ENCODE measurements at regions not wholly inside any gene's neighbourhood (a gene's known extent, or its start where the extent isn't known, plus 50 kb on each side); places are given as distances from the start of the nearest gene placed in this dataset.
"Not testable (repeated sequence)": the region's sequence is repeated elsewhere in the genome, so short reads cannot be mapped to it uniquely, and the experiment has no call there.

- intact Hi-C loops (cut with DNase I) = no loop called here
- no peak for DNase-seq
Measured at GRCh38 chr3:74921676-74922075, 307.2 kb upstream of the CNTN3 start.

DNA sequence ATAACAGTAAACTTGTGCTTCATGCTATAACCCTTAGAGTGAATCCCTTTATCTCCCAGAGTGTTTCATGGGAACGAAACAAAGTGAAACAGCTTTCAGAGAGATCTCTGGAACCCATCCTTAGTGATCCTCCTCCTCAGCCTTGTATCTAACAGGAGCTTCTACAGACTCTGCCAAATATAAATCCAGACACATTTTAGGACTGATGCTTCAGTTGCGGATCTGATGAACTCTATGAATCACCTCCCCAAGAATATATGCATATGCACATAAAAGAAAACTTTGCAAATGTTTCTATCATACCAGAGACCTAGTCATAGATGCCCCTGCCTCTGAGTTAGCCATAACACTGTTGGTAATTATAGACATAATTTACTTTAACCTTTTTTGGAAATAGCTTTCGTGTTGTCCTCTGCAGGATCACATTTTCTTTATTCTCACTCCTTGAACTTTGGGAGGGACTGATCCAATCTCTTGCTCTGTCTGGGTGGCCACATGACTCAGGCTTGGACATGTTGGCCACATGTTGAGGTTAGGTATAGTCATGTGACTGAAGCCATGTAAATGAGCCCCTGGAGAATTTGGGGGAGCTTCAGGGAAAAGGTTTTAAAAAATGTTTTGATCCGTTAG lies 306.4 kb upstream of the CNTN3 start:
- intact Hi-C loops (cut with DNase I) = no loop called here
- DNase-seq = no peak

DNA sequence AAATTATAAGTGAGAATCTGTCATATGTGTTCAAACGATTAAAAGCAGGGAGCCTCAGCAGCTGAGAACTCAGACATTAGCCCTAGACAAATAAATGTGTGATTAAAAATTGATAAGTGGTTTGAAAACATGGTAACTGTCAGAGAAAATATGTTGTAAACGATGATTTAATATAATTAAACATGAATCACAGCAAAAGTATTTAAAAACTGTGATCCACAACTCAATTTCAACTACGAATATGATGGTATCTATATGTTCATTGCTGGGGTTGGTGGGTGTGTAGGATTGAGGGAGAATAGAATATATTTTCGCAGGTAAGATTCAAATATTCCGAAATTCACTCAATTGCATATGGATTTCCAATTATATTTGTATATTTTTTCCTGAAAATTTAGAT lies 302.2 kb upstream of the CNTN3 start:
- DNase-seq = no peak

DNA sequence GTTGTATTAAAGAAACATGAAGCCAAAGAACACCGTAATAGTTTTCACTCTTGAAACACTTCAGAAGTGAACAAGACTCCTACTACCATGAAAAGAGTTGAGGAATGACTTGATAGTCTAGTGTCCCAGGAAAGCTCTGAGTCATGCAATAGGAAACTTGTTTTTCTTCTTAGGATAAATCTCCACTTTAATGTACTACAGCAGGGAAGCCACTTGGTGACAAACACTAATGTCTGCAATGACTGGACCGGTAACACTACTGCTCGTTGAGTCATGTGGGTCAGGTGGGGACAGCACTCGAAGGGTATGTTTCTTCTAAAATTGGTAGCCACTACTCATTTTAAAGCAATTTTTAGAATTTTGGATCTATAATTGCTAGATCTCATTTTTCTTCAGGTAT lies 291.7 kb upstream of the CNTN3 start:
- intact Hi-C loops (cut with DNase I) = no loop called here
- no peak for DNase-seq

More for the DNA sequence above, 302.2 kb upstream of the CNTN3 start:
- intact Hi-C loops (cut with DNase I) = no loop called here

DNA sequence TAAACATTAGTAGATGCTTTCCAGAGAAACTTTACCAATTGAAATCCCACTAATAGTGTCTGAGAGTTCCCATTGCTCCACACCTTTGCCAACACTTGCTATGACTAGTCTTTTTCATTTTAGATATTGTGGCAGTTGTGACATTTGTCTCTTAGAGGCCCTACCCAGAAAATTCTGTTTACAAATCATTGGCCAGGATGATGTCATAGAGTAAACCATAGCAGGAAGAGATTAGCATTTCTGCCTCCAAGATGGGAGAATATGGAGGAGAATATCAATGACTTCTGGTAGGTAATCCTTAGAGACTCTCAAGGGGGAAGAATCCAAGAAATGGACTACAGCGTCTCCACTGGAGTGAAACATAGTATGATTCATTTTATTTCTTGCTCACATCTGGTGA lies 291.0 kb upstream of the CNTN3 start:
- intact Hi-C loops (cut with DNase I) = no loop called here

GRCh38 chr3:74904646-74905045 lies 290.2 kb upstream of the CNTN3 start:
- DNase-seq = no peak
- intact Hi-C loops (cut with DNase I) = no loop called here

More for the DNA sequence above, 291.0 kb upstream of the CNTN3 start:
- DNase-seq = no peak

GRCh38 chr3:74899796-74900516 lies 285.5 kb upstream of the CNTN3 start:
- DNase-seq = peak in 3 of 10 donors; percentile 44 to 60 (median 46)
- intact Hi-C loops (cut with DNase I) = not testable (repeated sequence)

- intact Hi-C loops (cut with DNase I) = no loop called here
- no peak for DNase-seq
Measured at GRCh38 chr3:74897006-74897405, 282.5 kb upstream of the CNTN3 start.

GRCh38 chr3:74891312-74891711 lies 276.9 kb upstream of the CNTN3 start:
- no peak for DNase-seq
- intact Hi-C loops (cut with DNase I) = no loop called here

DNA sequence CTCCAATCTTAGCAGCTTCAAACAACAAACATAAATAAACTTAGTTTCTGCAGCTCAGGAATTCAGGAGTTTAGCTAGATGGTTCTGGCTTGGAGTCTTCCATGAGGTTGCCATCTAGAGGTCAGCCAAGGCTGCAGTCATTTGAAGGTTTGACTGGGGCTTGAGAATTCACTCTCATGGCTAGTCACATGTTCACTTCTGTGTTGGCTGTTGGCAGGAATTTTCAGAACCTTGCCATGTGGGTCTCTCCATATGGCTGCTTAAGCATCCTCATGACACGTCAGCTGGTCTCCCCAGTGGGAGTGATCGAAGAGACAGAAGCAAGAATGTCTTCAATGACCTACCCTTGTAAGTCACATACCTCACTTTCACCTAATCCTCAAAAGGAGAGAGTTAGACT lies 269.2 kb upstream of the CNTN3 start:
- intact Hi-C loops (cut with DNase I) = no loop called here
- DNase-seq = no peak

DNA sequence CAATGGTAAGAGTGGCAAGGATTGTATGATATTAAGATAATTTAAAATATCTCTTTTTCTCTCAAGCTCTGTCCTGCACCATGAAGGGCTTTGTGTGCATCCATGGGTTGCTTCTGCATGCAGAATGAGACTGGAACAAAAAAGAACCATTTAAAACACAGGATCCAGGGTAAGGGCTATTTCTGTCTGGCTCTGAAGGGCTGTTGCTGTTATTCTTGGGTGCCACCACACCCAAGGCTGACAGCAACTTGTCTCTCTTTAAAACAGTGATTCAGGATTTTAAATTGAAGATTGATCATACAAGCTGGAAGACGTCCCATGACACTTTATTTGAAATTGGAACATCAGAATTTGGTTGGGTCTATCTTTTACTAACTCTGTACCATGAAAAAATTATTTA lies 268.8 kb upstream of the CNTN3 start:
- intact Hi-C loops (cut with DNase I) = no loop called here
- DNase-seq = no peak

GRCh38 chr3:74880237-74880636 lies 265.8 kb upstream of the CNTN3 start:
- intact Hi-C loops (cut with DNase I) = no loop called here
- no peak for DNase-seq

GRCh38 chr3:74866357-74867030 lies 252.0 kb upstream of the CNTN3 start:
- DNase-seq = no peak
- intact Hi-C loops (cut with DNase I) = no loop called here

- no peak for DNase-seq
- intact Hi-C loops (cut with DNase I) = no loop called here
Measured at GRCh38 chr3:74862476-74862875, 248.0 kb upstream of the CNTN3 start.

- intact Hi-C loops (cut with DNase I) = no loop called here
- no peak for DNase-seq
Measured at GRCh38 chr3:74861211-74861610, 246.8 kb upstream of the CNTN3 start.

DNA sequence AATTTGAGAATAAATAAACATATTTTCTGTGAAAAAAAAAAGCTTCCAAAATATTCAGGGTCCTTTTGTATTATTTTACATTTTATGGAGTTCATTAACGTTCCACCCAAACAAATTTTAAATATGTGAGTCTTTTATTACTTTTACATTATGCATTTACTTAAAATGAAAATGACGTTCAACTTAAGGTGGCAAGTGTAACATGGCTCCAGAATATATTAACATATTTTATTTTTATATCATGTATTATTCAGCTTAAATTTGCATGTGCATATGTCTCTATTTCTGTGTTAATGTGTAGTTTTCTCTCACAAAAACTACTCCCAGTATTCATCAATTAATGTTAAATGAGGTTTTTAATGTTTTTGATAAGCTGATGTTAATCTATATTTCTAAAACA lies 243.6 kb upstream of the CNTN3 start:
- DNase-seq = no peak
- intact Hi-C loops (cut with DNase I) = no loop called here

DNA sequence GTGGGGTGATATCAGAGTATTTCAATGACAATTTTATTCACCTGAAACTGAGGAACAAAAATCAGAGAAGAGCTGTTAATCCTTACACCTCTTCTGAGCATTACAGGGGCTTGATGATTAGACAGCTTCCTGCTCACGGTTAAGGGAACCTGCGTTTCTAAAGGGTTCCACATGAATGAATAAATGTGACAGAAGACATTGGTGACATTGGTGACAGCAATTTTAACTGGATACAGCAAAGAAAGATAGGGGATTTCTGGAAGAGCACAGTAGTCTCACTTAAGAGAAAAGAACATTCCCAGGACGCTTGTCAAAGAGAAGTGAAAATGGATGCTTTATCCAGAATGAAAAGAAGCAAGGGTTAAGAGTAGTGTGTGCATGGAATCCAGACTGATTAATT lies 235.9 kb upstream of the CNTN3 start:
- intact Hi-C loops (cut with DNase I) = no loop called here
- no peak for DNase-seq

GRCh38 chr3:74847093-74847492 lies 232.6 kb upstream of the CNTN3 start:
- DNase-seq = no peak
- intact Hi-C loops (cut with DNase I) = no loop called here

- intact Hi-C loops (cut with DNase I) = no loop called here
- no peak for DNase-seq
Measured at GRCh38 chr3:74845081-74845480, 230.6 kb upstream of the CNTN3 start.

DNA sequence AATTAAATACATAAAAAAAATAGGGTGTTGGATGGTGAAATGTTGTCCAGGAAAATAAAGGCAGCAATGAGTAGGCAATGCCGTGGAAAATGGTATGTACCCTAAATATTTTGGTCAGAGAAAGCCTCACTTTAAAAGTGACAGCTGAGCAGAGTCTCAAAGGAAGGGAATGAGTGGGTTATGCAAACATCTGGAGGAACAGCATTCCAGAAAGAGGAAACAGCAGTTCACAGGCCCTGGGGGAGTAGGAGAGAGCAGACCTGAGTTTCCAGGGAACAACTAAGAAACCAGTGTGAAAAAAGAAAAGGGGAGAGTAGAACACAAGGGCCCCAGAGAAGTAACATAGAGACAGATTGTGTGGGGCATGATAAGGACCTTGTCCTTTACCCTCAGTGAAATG lies 230.0 kb upstream of the CNTN3 start:
- no peak for DNase-seq
- intact Hi-C loops (cut with DNase I) = no loop called here

- DNase-seq = no peak
- intact Hi-C loops (cut with DNase I) = no loop called here
Measured at GRCh38 chr3:74842649-74843048, 228.2 kb upstream of the CNTN3 start.

- DNase-seq = no peak
- intact Hi-C loops (cut with DNase I) = no loop called here
Measured at GRCh38 chr3:74842141-74842540, 227.7 kb upstream of the CNTN3 start.
